ENCODE measurements at regions not wholly inside any gene's neighbourhood (a gene's known extent, or its start where the extent isn't known, plus 50 kb on each side); places are given as distances from the start of the nearest gene placed in this dataset.

DNA sequence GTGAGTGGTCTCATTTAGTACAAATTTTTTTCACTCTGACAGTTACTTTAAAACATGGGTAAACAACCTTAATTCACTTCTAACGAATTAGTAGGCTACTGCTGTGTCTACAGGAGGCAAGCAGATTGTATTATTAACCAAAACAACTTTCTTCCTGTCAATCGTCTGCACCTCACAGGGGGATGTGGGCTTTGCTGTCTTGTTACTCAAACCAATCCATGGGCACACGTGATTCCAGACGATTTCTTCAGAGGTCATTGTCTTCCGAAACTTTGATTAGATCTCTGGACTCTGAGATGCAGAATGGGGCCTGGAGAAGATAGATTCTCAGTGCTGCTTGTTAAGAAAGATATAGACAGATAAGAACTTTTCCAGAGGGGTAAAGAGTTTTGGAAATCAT lies 327.8 kb downstream of the DHX15 start:
- no peak for DNase-seq (ENCODE audit: low read depth in 2 of 2)
- no peak overlapping the region for H3K4me3 ChIP-seq (replicated peaks in 1 of 2; ENCODE audit: low read depth in 2 of 2, low read length in 2 of 2)
- TF ChIP-seq, protein P1, sequence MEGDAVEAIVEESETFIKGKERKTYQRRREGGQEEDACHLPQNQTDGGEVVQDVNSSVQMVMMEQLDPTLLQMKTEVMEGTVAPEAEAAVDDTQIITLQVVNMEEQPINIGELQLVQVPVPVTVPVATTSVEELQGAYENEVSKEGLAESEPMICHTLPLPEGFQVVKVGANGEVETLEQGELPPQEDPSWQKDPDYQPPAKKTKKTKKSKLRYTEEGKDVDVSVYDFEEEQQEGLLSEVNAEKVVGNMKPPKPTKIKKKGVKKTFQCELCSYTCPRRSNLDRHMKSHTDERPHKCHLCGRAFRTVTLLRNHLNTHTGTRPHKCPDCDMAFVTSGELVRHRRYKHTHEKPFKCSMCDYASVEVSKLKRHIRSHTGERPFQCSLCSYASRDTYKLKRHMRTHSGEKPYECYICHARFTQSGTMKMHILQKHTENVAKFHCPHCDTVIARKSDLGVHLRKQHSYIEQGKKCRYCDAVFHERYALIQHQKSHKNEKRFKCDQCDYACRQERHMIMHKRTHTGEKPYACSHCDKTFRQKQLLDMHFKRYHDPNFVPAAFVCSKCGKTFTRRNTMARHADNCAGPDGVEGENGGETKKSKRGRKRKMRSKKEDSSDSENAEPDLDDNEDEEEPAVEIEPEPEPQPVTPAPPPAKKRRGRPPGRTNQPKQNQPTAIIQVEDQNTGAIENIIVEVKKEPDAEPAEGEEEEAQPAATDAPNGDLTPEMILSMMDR (IDR thresholded peaks at IDR 0.05; ENCODE audit: low read depth, low read length) = no peak

- no peak overlapping the region for H3K4me3 ChIP-seq (replicated peaks in 1 of 2; ENCODE audit: low read depth in 2 of 2, low read length in 2 of 2)
- DNase-seq (ENCODE audit: low read depth in 2 of 2) = no peak
- TF ChIP-seq, protein P1 (IDR thresholded peaks at IDR 0.05; ENCODE audit: low read depth, low read length) = no peak
Observed at GRCh38 chr4:24256066-24256465, 328.3 kb downstream of the DHX15 start.

- no peak for DNase-seq (ENCODE audit: low read depth in 2 of 2)
- H3K4me3 ChIP-seq (replicated peaks in 1 of 2; ENCODE audit: low read depth in 2 of 2, low read length in 2 of 2) = no peak overlapping the region
- TF ChIP-seq, protein P1 (IDR thresholded peaks at IDR 0.05; ENCODE audit: low read depth, low read length) = no peak
Observed at GRCh38 chr4:24252121-24252520, 332.2 kb downstream of the DHX15 start.

GRCh38 chr4:24251589-24251988 lies 332.8 kb downstream of the DHX15 start:
- H3K4me3 ChIP-seq (replicated peaks in 1 of 2; ENCODE audit: low read depth in 2 of 2, low read length in 2 of 2) = no peak overlapping the region
- TF ChIP-seq, protein P1 (IDR thresholded peaks at IDR 0.05; ENCODE audit: low read depth, low read length) = no peak
- DNase-seq (ENCODE audit: low read depth in 2 of 2) = no peak

DNA sequence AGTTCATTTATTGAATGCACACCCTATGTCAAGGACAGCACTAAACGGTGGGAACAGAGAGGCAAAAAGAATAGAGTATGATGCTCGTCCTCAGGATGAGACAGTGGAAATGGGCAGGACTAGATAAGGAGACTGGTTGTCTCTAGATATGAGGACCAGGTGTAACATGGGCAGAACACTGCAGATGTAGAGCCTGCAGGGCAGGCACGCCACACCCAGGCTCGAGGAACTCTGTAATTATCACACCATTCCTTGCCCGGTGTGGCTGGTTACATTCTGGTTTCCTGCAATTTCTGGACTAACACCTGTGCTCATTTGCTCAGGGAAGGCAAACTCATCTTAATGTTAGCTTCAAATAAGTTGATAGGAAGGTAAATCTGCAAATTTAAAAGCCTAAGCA lies 334.4 kb downstream of the DHX15 start:
- TF ChIP-seq, protein P1 (IDR thresholded peaks at IDR 0.05; ENCODE audit: low read depth, low read length) = no peak
- no peak for DNase-seq (ENCODE audit: low read depth in 2 of 2)
- no peak overlapping the region for H3K4me3 ChIP-seq (replicated peaks in 1 of 2; ENCODE audit: low read depth in 2 of 2, low read length in 2 of 2)

GRCh38 chr4:24248674-24249630 lies 335.4 kb downstream of the DHX15 start:
- peak; percentile 2 to 17 for DNase-seq (ENCODE audit: low read depth in 2 of 2)
- no peak overlapping the region for H3K4me3 ChIP-seq (replicated peaks in 1 of 2; ENCODE audit: low read depth in 2 of 2, low read length in 2 of 2)
- TF ChIP-seq, protein P1 (IDR thresholded peaks at IDR 0.05; ENCODE audit: low read depth, low read length) = no peak

All from cardiac fibroblast (primary cell).